Subcutaneous abdominal adipose tissue (tissue), 5 donors: ENCODE measurements at regions not wholly inside any gene's neighbourhood (a gene's known extent, or its start where the extent isn't known, plus 50 kb on each side); places are given as distances from the start of the nearest gene placed in this dataset.
"Not testable (repeated sequence)": the region's sequence is repeated elsewhere in the genome, so short reads cannot be mapped to it uniquely, and the experiment has no call there.

Source experiments
- H3K27ac ChIP-seq: one replicate; pipeline ENCODE4 v1.7.0; 2013; ENCODE audit warnings: low read depth, mild to moderate bottlenecking, inconsistent platforms, low read length, moderate library complexity
- H3K27me3 ChIP-seq, 5 donors: one replicate each; pipeline ENCODE4 v1.7.0; 2013; ENCODE audit warnings: low read length in 5 of 5, inconsistent platforms in 1 of 5; ENCODE audit not compliant: control insufficient read depth in 5 of 5, insufficient read depth in 4 of 5
- H3K36me3 ChIP-seq, 5 donors: one replicate each; pipeline ENCODE4 v1.7.0; 2013; ENCODE audit warnings: low read length in 5 of 5; ENCODE audit not compliant: control insufficient read depth in 5 of 5, insufficient read depth in 5 of 5
- H3K4me1 ChIP-seq, 5 donors: one replicate each; pipeline ENCODE4 v1.7.0; 2013; ENCODE audit warnings: low read length in 5 of 5, mild to moderate bottlenecking in 3 of 5, moderate library complexity in 1 of 5; ENCODE audit not compliant: control insufficient read depth in 5 of 5, insufficient read depth in 5 of 5
- H3K4me3 ChIP-seq, 5 donors: one replicate each; pipeline ENCODE4 v1.7.0; 2013; ENCODE audit warnings: low read length in 5 of 5, low read depth in 1 of 5
- H3K9ac ChIP-seq, 5 donors: one replicate each; pipeline ENCODE4 v1.7.0; 2013; ENCODE audit warnings: low read length in 5 of 5, mild to moderate bottlenecking in 4 of 5, moderate library complexity in 3 of 5
- H3K9me3 ChIP-seq, 5 donors: one replicate each; pipeline ENCODE4 v1.7.0; 2013; ENCODE audit warnings: low read length in 5 of 5; ENCODE audit not compliant: control insufficient read depth in 5 of 5
- donor health status: healthy.
- donor health status: healthy.
- donor health status: healthy.
- donor health status: healthy.
- donor health status: healthy.

GRCh38 chr4:82272523-82272922, 101.3 kb downstream of the HNRNPD start:
- H3K27me3 ChIP-seq, H3K36me3 ChIP-seq, H3K4me3 ChIP-seq, H3K27ac ChIP-seq, H3K9ac ChIP-seq, H3K9me3 ChIP-seq, H3K4me1 ChIP-seq: not testable (repeated sequence)

GRCh38 chr4:82271915-82272480, 101.8 kb downstream of the HNRNPD start:
- not testable (repeated sequence) for H3K4me1 ChIP-seq, H3K9me3 ChIP-seq, H3K9ac ChIP-seq, H3K4me3 ChIP-seq, H3K27me3 ChIP-seq, H3K27ac ChIP-seq, H3K36me3 ChIP-seq

GRCh38 chr4:82268826-82269193, 105.0 kb downstream of the HNRNPD start:
- Histone ChIP-seq H3K36me3 (no peaks in the 10 kb centered on the region), H3K9me3 (no peaks in the 10 kb centered on the region), H3K27me3 (no peaks in the 10 kb centered on the region), H3K27ac (no peak overlapping the region), H3K9ac (no peak overlapping the region), H3K4me3 (no peak overlapping the region), H3K4me1 (peaks cover 0 to 9% (median 7%) of the 10 kb centered on the region in 5 donors)

- peaks cover 0 to 9% (median 7%) of the 10 kb centered on the region in 5 donors for H3K4me1 ChIP-seq
- no peaks in the 10 kb centered on the region for H3K9me3 ChIP-seq
- peak overlapping the region in 4 of 5 donors; percentile 9 to 40 (median 28) for H3K4me3 ChIP-seq
- H3K9ac ChIP-seq = peak overlapping the region in 1 of 5 donors; percentile 46
- H3K27me3 ChIP-seq = no peaks in the 10 kb centered on the region
- no peaks in the 10 kb centered on the region for H3K36me3 ChIP-seq
- peak overlapping the region; percentile 43 for H3K27ac ChIP-seq
Observed at GRCh38 chr4:82268050-82268825, 105.6 kb downstream of the HNRNPD start.

GRCh38 chr4:82267506-82267905, 106.3 kb downstream of the HNRNPD start:
- Histone ChIP-seq H3K4me3 (no peak overlapping the region), H3K9ac (no peak overlapping the region), H3K36me3 (no peaks in the 10 kb centered on the region), H3K4me1 (peaks cover 0 to 9% (median 7%) of the 10 kb centered on the region in 5 donors), H3K27ac (no peak overlapping the region), H3K9me3 (no peaks in the 10 kb centered on the region), H3K27me3 (no peaks in the 10 kb centered on the region)

- H3K27ac ChIP-seq = no peak overlapping the region
- no peak overlapping the region for H3K9ac ChIP-seq
- H3K4me3 ChIP-seq = no peak overlapping the region
- H3K4me1 ChIP-seq = peaks cover 0 to 9% (median 7%) of the 10 kb centered on the region in 5 donors
- no peaks in the 10 kb centered on the region for H3K9me3 ChIP-seq
- H3K36me3 ChIP-seq = no peaks in the 10 kb centered on the region
- H3K27me3 ChIP-seq = no peaks in the 10 kb centered on the region
Observed at GRCh38 chr4:82266345-82266744, 107.4 kb downstream of the HNRNPD start.

- H3K9me3 ChIP-seq = peaks cover 0 to under 1% (median 0%) of the 10 kb centered on the region in 5 donors
- H3K4me1 ChIP-seq = no peaks in the 10 kb centered on the region
- no peak overlapping the region for H3K9ac ChIP-seq
- no peaks in the 10 kb centered on the region for H3K36me3 ChIP-seq
- no peaks in the 10 kb centered on the region for H3K27me3 ChIP-seq
- no peak overlapping the region for H3K27ac ChIP-seq
- H3K4me3 ChIP-seq = no peak overlapping the region
Observed at GRCh38 chr4:82261084-82261483, 112.7 kb downstream of the HNRNPD start.

- Histone ChIP-seq H3K36me3 (no peaks in the 10 kb centered on the region), H3K27ac (no peak overlapping the region), H3K9me3 (peaks cover 0 to 5% (median 0%) of the 10 kb centered on the region in 5 donors), H3K4me1 (no peaks in the 10 kb centered on the region), H3K27me3 (no peaks in the 10 kb centered on the region), H3K9ac (no peak overlapping the region), H3K4me3 (no peak overlapping the region)
Observed at GRCh38 chr4:82260632-82261031, 113.2 kb downstream of the HNRNPD start.

GRCh38 chr4:82256718-82257117, 117.1 kb downstream of the HNRNPD start:
- H3K4me3 ChIP-seq = no peak overlapping the region
- no peaks in the 10 kb centered on the region for H3K36me3 ChIP-seq
- H3K4me1 ChIP-seq = no peaks in the 10 kb centered on the region
- H3K27me3 ChIP-seq = no peaks in the 10 kb centered on the region
- H3K9me3 ChIP-seq = peaks cover 0 to 5% (median 0%) of the 10 kb centered on the region in 5 donors
- H3K27ac ChIP-seq = no peak overlapping the region
- no peak overlapping the region for H3K9ac ChIP-seq

GRCh38 chr4:82255657-82256056, 118.1 kb downstream of the HNRNPD start:
- H3K9me3 ChIP-seq = peaks cover 0 to 5% (median 0%) of the 10 kb centered on the region in 5 donors
- no peaks in the 10 kb centered on the region for H3K27me3 ChIP-seq
- no peaks in the 10 kb centered on the region for H3K4me1 ChIP-seq
- no peaks in the 10 kb centered on the region for H3K36me3 ChIP-seq
- no peak overlapping the region for H3K4me3 ChIP-seq
- H3K9ac ChIP-seq = no peak overlapping the region
- no peak overlapping the region for H3K27ac ChIP-seq
